Activated CD4-positive, CD25-positive, alpha-beta regulatory T cell treated with anti-CD3 and anti-CD28 coated beads, Interleukin-2, amount 50 U/mL, for 16 hours (primary cell): ENCODE measurements at regions not wholly inside any gene's neighbourhood (a gene's known extent, or its start where the extent isn't known, plus 50 kb on each side); places are given as distances from the start of the nearest gene placed in this dataset.

Experiments
- DNase-seq: peaks from one replicate; pipeline ENCODE4 v3.0.0-alpha.2; 2020; ENCODE audit warnings: low read depth, low spot score

DNA sequence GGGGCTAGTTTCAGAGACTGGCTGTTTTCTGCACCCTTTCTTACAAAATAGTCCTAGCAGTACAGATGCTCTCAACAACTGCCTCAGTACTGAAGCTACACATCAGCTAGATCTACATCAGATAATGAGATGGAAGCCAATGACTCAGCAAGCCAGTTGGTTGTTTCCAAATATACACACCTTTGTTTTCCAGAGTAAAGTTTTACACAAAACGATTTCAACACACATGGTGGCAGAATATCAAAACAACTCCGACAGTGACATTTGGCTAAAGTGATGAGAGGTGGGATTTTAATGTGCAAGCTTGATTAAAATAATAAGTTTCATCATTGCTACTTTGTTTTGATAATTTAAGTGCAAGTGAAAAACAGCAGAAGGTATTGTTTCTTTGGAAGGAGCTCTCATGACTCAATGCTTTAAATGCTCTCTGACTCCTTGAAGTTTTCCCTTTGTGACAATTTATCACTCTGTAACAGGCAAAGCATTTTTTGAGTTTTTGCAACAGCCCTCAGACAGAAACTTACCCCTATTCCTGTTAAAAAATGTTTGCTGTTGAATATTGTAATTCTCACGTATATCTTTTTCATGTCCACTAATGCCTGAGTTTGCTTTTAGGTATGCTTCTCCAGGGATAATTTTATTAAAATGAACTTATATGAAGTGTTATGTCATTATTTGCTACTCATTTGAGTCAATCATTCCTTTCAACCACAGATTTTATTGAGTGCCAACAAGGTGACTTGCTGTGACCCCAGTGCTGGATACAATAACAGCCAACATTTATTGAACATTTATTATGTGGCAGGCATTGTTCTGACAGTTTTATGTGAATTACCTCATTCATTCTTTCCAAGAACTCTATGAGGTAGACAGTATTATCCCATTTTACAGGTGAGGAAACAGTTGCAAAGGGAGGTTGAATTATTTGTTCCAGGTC, 882.0 kb downstream of the TFAP2A start:
- no peak for DNase-seq

DNA sequence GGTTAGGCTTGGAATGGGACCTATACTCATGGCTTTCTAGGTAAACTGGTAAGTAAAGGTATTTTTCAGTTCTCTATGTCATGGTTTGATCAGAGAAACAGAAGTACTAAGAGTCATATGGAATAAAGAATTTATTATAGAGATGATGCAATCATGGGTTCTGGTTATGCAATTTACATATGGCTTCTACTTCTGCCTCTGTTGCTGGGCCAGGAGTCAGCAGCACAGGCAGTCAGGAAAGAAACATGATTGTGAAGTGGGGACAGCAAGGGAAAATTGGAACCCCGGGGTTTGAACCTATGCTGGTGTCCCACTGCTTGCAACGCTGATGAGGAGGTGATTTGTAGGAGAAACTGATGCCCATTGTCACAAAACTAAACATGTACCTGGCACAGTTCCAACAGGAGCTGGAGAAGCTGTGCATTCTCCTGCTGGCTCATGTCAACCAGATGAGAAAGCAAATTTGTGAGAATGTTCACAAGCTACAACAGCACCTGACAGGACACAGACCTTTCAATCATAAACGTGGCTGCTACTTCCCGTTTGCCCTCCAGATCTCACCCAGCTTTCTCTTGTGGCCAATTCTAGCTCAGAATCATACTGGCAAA, 887.1 kb downstream of the TFAP2A start:
- DNase-seq = no peak

- no peak for DNase-seq
Measured at GRCh38 chr6:9523462-9523861, 891.4 kb downstream of the TFAP2A start.

DNA sequence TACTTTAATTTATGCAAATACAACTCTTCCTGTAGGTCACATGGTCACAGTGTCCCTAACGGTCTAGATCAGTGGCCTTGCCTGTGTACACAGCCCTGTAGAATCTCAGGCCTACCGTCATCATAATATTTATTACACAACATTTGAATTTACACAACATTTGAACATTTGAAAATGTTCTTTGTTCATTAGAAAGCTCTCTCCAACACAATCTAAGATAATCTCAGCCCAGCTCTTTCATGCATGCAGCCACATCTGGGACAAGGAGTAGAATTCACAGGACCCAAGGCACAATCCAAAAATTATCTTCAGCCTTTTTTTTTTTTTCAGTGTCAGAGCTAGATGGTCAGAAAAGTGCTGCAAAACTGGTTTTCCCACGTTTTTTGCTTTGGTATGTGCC, 892.8 kb downstream of the TFAP2A start:
- no peak for DNase-seq

GRCh38 chr6:9521152-9521530, 893.7 kb downstream of the TFAP2A start:
- no peak for DNase-seq

GRCh38 chr6:9520417-9521151, 894.3 kb downstream of the TFAP2A start:
- DNase-seq = no peak

DNA sequence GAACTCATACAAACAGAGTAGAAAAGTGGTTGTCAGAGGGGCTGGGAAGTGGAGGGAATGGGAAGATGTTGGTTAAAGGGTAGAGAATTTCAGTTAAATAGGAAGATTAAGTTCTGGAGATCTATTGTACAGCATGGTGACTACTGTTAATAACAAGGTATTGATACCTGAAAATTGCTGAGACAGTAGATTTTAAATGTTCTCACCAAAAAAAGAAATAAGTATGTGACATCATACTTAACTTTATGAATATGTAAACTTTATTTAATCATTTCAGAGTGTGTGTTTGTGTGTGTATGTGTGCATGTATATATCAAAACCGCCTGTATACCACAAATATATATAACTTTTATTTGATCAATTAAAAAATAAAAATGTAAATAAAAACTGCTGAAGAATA, 896.4 kb downstream of the TFAP2A start:
- DNase-seq = no peak

DNA sequence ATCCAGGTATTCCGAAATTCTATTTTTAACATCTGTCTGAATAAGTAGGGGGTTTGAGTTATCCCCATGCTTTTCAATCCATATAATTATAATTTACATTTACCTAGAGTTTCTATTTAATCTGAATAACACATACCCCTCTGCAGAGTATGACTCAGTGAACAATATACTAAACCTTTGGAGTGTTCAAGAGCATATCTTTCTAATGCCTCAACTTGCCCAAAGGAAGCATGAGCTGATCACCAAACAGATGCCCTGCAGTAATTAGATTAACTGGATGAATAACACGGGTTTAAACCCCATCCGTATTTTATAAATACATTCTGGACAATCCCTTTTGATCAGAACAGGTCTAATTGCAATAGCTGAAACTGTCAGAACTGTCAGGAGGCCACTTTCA, 897.1 kb downstream of the TFAP2A start:
- no peak for DNase-seq

GRCh38 chr6:9515633-9516606, 899.0 kb downstream of the TFAP2A start:
- DNase-seq = no peak

GRCh38 chr6:9514146-9514545, 900.7 kb downstream of the TFAP2A start:
- DNase-seq = no peak

DNA sequence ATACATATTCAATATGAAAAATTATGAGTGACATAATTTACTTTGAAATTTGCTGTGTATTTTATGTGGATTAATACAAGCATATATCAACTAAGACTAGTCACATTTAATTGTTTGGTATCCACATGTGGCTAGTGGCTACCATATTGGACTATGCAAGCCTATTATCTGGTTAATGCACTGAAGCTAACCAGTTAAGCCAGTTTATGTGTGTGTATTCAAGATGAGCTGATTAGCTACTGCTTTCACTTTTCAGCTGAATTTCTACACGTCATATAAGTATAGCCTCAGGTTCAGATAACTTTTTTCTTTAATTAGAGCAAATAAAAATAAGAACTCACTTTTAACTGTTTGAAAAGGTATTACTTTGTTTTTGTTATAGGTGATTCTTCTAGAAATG, 903.7 kb downstream of the TFAP2A start:
- no peak for DNase-seq

DNA sequence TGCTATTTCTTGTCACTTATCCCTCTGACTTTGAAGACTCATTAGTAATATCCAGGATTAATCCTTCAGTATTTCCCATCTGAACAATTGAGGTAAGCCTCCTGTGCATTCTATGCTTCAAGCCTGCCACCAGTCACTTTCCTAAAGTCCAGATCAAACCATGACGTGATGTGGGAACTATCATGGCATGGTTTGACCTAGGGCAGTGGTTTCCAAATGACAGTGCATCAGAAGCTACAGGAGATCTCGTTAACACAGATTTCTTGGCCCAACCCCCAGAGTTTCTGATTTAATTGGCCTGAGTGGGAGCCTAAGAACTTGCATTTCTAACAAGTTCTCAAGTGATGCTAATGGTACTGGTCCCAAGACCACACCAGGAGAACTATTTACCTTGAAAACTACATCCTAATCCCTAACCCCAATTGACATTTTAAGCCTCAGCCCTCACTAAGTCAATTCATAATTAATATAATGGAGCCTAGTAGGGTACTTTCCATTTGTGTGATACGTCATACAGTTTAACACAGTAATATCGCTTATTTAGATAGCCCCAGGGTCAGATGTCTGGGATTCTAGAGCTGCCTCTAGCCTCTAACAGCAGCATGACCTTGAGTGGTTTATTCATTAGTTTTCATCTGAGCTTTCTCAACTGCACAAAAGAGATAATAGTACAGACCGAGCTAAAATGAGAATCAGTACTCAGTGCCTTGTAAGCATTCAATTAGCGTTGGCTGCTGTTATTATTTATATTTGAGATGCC, 907.6 kb downstream of the TFAP2A start:
- DNase-seq = no peak

GRCh38 chr6:9504191-9504590, 910.7 kb downstream of the TFAP2A start:
- no peak for DNase-seq

DNA sequence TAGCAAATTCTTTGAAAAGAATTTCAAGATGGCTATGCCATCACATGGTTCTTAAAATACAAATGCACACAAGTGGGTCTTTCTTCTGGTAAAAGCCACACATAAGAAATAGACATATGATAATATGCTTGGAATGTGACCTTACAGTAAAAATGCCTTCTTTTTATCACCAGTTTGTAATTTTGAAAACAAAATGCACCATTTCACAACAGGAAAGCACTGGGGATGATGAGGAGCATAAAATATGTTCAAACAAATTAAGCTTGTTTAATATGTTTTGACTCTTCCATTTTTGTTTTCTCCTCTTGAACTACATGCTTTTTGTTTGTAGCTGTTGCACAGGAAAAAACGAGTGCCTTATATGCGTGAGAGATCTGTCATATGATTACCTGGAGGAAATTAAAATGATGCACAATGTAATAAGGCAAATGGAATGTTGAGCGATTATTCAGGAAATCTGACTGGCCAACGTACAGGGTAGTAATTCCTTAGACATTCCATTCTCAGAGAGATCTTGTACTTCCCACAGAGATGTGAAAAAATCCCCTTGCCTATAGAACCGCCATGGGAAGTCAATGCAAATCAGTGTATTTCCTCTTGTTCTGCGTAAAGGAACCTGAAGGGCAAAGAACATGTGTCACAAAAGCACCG, 911.6 kb downstream of the TFAP2A start:
- DNase-seq = no peak

DNA sequence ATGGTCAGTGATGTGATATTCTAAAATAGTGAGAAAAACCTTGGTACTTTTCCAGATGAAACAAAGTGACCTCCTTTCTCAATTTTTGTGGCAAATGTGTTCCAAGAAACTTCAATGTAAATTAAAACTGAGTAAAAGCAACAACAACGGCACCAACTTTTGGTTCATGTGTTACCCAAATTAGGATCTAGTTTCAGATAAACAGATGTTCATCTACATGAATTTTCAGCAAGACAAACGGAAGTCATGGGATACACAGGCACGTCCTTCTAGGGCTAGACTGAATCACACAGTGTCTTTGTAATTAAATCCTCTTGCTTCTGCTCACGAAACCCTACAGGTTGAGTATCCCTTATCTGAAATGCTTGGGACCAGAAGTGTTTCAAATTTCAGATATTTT, 915.2 kb downstream of the TFAP2A start:
- DNase-seq = no peak

DNA sequence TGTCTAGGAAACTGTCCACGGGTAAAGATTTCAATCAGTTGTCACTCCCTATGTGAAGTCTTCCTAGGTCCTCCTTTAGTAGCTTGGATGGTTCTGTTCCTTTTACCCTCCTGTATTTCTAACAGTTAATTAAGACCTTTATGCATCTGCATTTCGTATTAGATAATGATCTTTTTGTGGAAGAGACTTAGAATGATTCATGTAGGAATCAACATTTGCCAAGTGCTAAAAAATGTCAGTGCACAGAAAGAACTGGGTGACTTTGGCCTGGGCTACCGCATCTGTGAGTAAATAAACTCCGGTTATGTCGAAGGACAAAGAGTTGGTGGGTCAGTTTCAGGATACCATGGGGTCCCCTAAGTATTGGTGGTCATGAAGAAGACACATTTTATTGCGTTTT, 918.0 kb downstream of the TFAP2A start:
- no peak for DNase-seq

DNA sequence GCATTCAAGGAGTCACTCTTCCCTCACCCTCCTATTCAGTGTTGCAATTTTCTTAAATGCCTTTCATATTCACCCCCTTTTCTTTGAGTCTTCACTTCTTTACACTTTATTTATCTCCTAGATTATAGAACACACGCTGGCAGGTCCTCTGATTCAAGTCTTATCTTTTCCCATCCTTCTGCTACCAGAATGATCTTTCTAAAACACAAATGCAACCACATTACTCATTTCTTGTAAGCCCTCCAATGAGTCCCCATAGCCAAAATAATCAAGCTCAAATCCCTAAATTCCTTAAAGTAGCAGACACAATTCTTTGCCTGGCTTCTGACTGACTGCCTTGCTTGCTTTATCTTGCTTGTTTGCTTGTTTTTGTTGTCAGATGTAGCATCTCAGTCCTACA, 920.0 kb downstream of the TFAP2A start:
- no peak for DNase-seq

DNA sequence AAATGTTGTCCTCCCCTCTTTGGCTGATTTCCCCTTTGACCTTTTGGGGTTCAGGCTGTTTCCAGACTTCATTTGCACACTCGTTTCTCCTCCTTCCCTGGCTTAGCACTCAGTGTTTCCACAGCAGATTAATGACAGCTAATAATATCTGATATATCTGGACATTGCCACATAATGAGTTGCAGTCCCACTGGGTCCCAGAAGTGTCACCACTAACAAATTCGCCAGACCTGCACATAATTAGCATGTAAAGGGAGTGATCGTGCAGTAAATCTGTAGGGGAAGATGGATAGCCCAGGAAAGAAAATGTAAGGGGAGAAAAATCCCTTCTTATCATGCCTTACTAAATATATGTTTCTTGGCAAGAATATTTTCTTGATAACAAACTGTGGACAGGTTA, 922.1 kb downstream of the TFAP2A start:
- DNase-seq = no peak

DNA sequence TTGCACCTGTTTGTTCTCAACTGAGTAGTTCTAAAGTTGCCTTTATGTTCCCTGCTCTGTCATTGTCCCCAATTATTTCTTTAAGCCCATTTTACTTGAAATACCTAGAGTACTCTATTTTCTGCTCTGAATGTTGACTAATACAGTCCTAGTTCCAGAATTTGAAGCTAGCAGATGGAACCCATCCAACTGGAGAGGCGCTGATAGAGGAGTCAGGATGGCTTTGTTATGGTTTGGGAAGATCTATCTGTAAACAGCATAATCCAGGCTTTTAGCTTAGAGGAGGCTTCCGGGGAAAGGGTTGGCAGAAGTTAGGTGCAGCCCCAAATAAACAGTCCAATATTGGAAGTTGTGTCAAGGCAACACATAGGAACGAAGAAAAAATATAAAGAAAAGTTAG, 927.7 kb downstream of the TFAP2A start:
- no peak for DNase-seq

- DNase-seq = no peak
Measured at GRCh38 chr6:9485992-9486391, 928.9 kb downstream of the TFAP2A start.
